Transverse colon (tissue), 4 donors: ENCODE measurements at regions not wholly inside any gene's neighbourhood (a gene's known extent, or its start where the extent isn't known, plus 50 kb on each side); places are given as distances from the start of the nearest gene placed in this dataset.

Experiments
- DNase-seq: peaks from one replicate; pipeline ENCODE4 v3.0.0-alpha.2; 2019
- H3K27ac ChIP-seq, 4 donors: fragments of 200-600 bp; sonication (generic); 2 replicates each; pipeline ENCODE4 v1.5.1; 2016 to 2018; ENCODE audit warnings: inconsistent platforms in 4 of 4
- H3K27me3 ChIP-seq: fragments of 200-600 bp; sonication (generic); 2 replicates; pipeline ENCODE4 v1.5.1; 2017; ENCODE audit warnings: inconsistent platforms
- H3K36me3 ChIP-seq, 4 donors: fragments of 200-600 bp; sonication (generic); 2 replicates each; pipeline ENCODE4 v1.5.1; 2017 to 2019; ENCODE audit warnings: inconsistent platforms in 4 of 4
- H3K4me1 ChIP-seq, 4 donors: fragments of 200-600 bp; sonication (generic); 2 replicates each; pipeline ENCODE4 v1.5.1; 2017 to 2020; ENCODE audit warnings: inconsistent platforms in 4 of 4
- H3K4me3 ChIP-seq, 4 donors: fragments of 200-600 bp; sonication (generic); 1 replicate in 1 of 4; 2 replicates in 3 of 4; pipeline versions ENCODE4 v1.5.1 to v1.6.1; 2017 to 2019; ENCODE audit warnings: inconsistent platforms in 4 of 4
- H3K9me3 ChIP-seq, 2 donors: fragments of 200-600 bp; sonication (generic); 2 replicates each; pipeline ENCODE4 v1.5.1; 2017 to 2019; ENCODE audit warnings: inconsistent platforms in 2 of 2
- EP300 ChIP-seq: sonication (generic); formaldehyde crosslinking; IDR thresholded peaks from one replicate; pipeline ENCODE4 v1.6.1; 2017; ENCODE audit warnings: antibody characterized with exemption, low read depth
- POLR2A ChIP-seq: fragments of 450-650 bp; IDR thresholded peaks from one replicate; pipeline ENCODE4 v1.6.1; 2016; ENCODE audit warnings: antibody characterized with exemption, mild to moderate bottlenecking, moderate library complexity
- POLR2AphosphoS5 ChIP-seq, 3 donors: sonication (generic); formaldehyde crosslinking; IDR thresholded peaks; one replicate each; pipeline ENCODE4 v1.6.1; 2016; ENCODE audit warnings: antibody characterized with exemption in 3 of 3
- WGBS, 2 donors: methylation state at CpG; one replicate each; pipeline ENCODE4 v1.1.5; 2018; ENCODE audit warnings: low coverage in 1 of 2; 5-methylcytosine and 5-hydroxymethylcytosine counted together
- in situ Hi-C, 4 donors: fragments of 200-750 bp; cut with MboI; loops; one replicate each; pipeline versions ENCODE4 v1.15.0 to v1.15.1; 2017; ENCODE audit warnings: low sequenced_read_pairs in 3 of 4, low pct_ligation_motif_present in 1 of 4, low pct_unique_long_range_greater_than_20kb in 1 of 4
- intact Hi-C: fragments of 100-400 bp; cut with DNase I; formaldehyde crosslinking; loops from one replicate; pipeline ENCODE4 v1.15.1; 2023; ENCODE audit warnings: low total_unique reads
- TF ChIP-seq, protein P1 (sequence below), 5 experiments: fragments of 200-600 bp in 3 of 5; fragments of 450-650 bp in 2 of 5; sonication (generic) in 3 of 5; IDR thresholded peaks; 1 replicate in 2 of 5; 2 replicates in 3 of 5; pipeline ENCODE4 v1.5.1; 2016 to 2017; ENCODE audit warnings: antibody characterized with exemption in 5 of 5, inconsistent platforms in 3 of 5, mild to moderate bottlenecking in 2 of 5, moderate library complexity in 1 of 5

DNA sequence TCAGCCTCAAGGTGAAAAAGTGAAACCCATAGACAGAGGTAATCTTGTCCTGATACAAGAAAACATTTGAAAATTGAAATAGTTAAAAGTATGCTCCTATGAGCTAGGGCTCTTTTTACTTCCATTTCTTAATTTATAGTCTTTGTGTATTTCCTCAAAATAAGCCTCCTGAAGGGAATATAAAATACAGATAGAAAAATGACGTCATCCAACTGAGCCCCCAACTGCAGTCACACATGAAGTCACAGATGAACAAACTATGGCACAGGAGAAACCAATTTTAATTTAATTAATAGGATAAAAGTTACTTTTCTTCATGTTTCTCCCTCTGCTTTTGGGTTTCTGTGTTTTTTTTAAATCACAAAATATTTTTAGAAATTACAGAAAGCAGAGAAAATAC lies 280.3 kb downstream of the HTR7 start:
- in situ Hi-C loops, result loop anchor here in 1 of 4 donors (25.0 kb wide), 1 partner anchor 790 kb away; no protein-coding TSS in a partner anchor
- Histone ChIP-seq H3K4me3 (no peak overlapping the region), H3K36me3 (no peaks in the 10 kb centered on the region), H3K9me3 (no peaks in the 10 kb centered on the region), H3K4me1 (no peaks in the 10 kb centered on the region), H3K27me3 (no peaks in the 10 kb centered on the region), H3K27ac (no peak overlapping the region)
- TF ChIP-seq, protein P1, sequence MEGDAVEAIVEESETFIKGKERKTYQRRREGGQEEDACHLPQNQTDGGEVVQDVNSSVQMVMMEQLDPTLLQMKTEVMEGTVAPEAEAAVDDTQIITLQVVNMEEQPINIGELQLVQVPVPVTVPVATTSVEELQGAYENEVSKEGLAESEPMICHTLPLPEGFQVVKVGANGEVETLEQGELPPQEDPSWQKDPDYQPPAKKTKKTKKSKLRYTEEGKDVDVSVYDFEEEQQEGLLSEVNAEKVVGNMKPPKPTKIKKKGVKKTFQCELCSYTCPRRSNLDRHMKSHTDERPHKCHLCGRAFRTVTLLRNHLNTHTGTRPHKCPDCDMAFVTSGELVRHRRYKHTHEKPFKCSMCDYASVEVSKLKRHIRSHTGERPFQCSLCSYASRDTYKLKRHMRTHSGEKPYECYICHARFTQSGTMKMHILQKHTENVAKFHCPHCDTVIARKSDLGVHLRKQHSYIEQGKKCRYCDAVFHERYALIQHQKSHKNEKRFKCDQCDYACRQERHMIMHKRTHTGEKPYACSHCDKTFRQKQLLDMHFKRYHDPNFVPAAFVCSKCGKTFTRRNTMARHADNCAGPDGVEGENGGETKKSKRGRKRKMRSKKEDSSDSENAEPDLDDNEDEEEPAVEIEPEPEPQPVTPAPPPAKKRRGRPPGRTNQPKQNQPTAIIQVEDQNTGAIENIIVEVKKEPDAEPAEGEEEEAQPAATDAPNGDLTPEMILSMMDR (IDR thresholded peaks at IDR 0.05), result no peak
- TF ChIP-seq EP300 (no peak), POLR2AphosphoS5 (IDR thresholded peaks at IDR 0.05) (no peak), POLR2A (no peak)
- no peak for DNase-seq
- intact Hi-C loops, result no loop called here
- WGBS, 2 donors, result 0 to 33% methylated on average over 1 of the region's 1 CpG

DNA sequence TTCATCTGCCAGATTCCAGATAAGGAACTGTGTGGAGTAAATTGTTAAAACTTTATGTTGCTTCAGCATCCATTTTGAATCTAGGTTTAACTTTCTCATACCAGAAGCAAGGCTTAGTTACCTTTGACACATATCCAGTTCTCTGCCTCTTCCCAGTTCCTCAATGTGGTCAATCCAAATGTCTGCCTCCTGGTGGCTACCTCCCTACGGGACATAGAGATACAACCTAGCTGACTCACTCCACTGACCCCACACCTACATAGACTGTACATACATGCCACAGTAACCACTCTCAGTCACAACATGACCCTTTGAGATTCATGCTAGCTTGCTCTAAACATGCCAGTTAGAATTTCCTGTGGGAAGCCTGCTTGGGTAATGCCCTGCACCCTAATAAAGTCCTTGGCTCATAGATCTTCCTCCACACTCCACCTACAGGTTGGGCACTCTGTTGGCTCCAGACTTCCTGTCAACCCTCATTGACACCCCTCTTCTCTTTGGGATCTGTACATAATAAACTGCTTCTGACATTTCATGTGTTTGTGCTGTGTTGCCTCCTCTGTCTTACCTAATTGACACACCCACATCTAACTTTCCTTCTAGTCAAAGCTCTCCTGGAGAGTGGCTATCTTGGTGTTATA lies 278.1 kb downstream of the HTR7 start:
- Histone ChIP-seq H3K27ac (no peak overlapping the region), H3K4me1 (no peaks in the 10 kb centered on the region), H3K9me3 (no peaks in the 10 kb centered on the region), H3K4me3 (no peak overlapping the region), H3K36me3 (no peaks in the 10 kb centered on the region), H3K27me3 (no peaks in the 10 kb centered on the region)
- intact Hi-C loops, result no loop called here
- DNase-seq, result no peak
- 29 to 39% methylated on average over 1 of the region's 1 CpG for WGBS, 2 donors
- in situ Hi-C loops, result loop anchor here in 1 of 4 donors (25.0 kb wide), 1 partner anchor 792 kb away; no protein-coding TSS in a partner anchor
- TF ChIP-seq, protein P1 (IDR thresholded peaks at IDR 0.05), result no peak
- TF ChIP-seq POLR2AphosphoS5 (IDR thresholded peaks at IDR 0.05), result no peak
- TF ChIP-seq POLR2A, result no peak
- no peak for TF ChIP-seq EP300

DNA sequence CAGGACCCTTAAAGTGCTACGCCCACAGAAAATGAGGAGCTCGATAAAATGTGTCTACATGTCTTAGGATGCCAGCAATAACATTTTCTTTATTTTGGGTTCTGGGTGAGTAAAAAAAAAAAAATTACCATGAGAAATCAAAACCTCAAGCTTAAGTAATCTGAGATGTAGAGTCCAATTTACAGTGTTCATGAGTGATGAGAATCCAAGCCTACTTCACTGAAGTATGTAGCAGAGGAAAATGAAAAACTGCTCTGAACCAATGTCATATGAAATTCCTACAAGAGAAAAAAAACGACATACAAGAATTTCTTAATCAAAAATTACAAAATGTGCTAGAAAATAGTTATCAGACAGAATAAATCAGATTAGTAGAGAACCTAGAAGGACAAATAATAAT lies 274.4 kb downstream of the HTR7 start:
- no peaks in the 10 kb centered on the region for H3K4me1 ChIP-seq
- 59 to 86% methylated on average over 3 of the region's 3 CpGs for WGBS, 2 donors
- H3K4me3 ChIP-seq, result no peak overlapping the region
- no peak overlapping the region for H3K27ac ChIP-seq
- TF ChIP-seq POLR2A (no peak), POLR2AphosphoS5 (IDR thresholded peaks at IDR 0.05) (no peak), EP300 (no peak)
- TF ChIP-seq, protein P1 (IDR thresholded peaks at IDR 0.05), result no peak
- intact Hi-C loops, result no loop called here
- H3K27me3 ChIP-seq, result no peaks in the 10 kb centered on the region
- no peaks in the 10 kb centered on the region for H3K9me3 ChIP-seq
- in situ Hi-C loops, result loop anchor here in 1 of 4 donors (25.0 kb wide), 1 partner anchor 796 kb away; no protein-coding TSS in a partner anchor
- DNase-seq, result no peak
- H3K36me3 ChIP-seq, result no peaks in the 10 kb centered on the region

DNA sequence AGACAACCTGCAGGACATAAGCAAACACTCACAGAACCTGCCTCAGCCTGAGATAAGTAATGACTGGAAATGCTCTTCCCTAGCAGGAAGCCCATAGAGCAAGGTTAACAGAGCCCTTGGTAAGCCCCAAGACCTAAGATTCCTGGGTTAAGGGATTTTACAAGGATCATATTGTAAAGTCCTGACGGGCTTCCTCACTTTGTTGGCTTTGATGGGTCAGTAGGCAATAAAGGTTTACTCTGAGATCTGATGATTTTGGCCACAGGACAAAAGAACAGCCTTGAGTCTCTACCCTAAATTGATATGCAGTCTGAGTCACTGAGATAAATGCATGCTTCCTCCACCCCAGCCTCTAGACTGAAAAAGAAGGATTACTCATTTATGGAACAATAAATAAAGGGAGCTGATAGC lies 270.8 kb downstream of the HTR7 start:
- WGBS, 2 donors, result 33% methylated on average over 1 of the region's 1 CpG; no CpG with 5 or more reads in 1 of the 2 donors
- no peaks in the 10 kb centered on the region for H3K27me3 ChIP-seq
- DNase-seq, result no peak
- no peaks in the 10 kb centered on the region for H3K9me3 ChIP-seq
- intact Hi-C loops (no loop called here), in situ Hi-C loops (loop anchor here in 1 of 4 donors (25.0 kb wide), 1 partner anchor 800 kb away; no protein-coding TSS in a partner anchor)
- no peaks in the 10 kb centered on the region for H3K36me3 ChIP-seq
- no peaks in the 10 kb centered on the region for H3K4me1 ChIP-seq
- H3K27ac ChIP-seq, result no peak overlapping the region
- H3K4me3 ChIP-seq, result no peak overlapping the region
- no peak for TF ChIP-seq POLR2A
- TF ChIP-seq POLR2AphosphoS5 (IDR thresholded peaks at IDR 0.05), result no peak
- no peak for TF ChIP-seq EP300
- TF ChIP-seq, protein P1 (IDR thresholded peaks at IDR 0.05), result no peak
